ENCODE measurements at regions not wholly inside any gene's neighbourhood (a gene's known extent, or its start where the extent isn't known, plus 50 kb on each side); places are given as distances from the start of the nearest gene placed in this dataset.

DNA sequence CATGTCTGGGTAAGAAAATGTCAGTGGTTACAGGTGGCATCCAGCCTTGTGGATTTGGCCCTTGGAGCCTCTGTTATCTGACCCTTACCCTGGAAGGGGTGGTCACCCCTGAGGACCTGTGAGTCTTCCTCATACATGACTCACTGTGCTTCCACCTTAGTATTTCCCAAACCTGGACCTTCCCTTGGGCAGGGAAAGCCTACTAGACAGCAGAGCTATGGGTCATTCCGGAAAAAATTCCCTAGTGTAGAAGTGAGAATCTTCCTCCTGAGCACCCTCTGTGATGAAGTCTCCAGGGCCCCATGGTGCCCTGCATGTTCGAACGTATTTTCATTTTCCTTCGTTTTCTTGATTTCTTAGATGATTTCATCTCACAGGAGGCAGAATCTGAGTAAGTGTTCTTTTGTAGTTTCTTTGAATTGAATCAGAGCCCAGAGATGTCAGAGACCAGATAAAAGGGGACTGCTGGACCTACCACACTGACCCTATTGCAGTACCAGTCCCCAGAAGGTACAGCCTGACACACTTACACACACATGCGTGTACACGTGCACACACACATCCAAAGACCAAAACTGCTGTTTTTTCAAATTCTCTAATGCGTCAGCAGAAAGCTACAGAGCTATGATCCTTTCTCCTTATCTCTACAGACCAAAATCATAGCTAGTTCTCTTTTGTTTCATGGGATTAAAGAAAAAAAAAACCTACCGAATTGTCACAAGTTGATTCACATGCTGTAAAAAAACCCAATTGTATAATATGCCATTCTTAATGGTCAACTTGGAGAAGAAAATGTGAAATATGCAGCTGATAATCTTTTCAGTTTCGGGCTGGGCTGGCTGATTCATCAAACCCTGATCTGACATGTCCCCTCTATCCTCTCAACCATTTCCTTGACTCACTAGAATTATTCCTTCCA, 50.5 kb upstream of the ARHGEF3 start:
- no peak for DNase-seq
- no peaks in the 10 kb centered on the region for H3K27me3 ChIP-seq
- no peak overlapping the region for H3K4me3 ChIP-seq
- no peaks in the 10 kb centered on the region for H3K36me3 ChIP-seq
- H3K9me3 ChIP-seq: no peaks in the 10 kb centered on the region

Data from MG63 (cell line).